ENCODE measurements at regions not wholly inside any gene's neighbourhood (a gene's known extent, or its start where the extent isn't known, plus 50 kb on each side); places are given as distances from the start of the nearest gene placed in this dataset.
A peak's percentile ranks its signal among the peaks of the same experiment; 100 is the strongest.

GRCh38 chr21:38993561-38993960 is 187.8 kb downstream of the ETS2 start:
- no peak for TF ChIP-seq CTCF (IDR thresholded peaks at IDR 0.05)
- TF ChIP-seq POLR2A (IDR thresholded peaks at IDR 0.05), result peak in 1 of 2 donors; percentile 17
